ENCODE measurements at regions not wholly inside any gene's neighbourhood (a gene's known extent, or its start where the extent isn't known, plus 50 kb on each side); places are given as distances from the start of the nearest gene placed in this dataset.

DNA sequence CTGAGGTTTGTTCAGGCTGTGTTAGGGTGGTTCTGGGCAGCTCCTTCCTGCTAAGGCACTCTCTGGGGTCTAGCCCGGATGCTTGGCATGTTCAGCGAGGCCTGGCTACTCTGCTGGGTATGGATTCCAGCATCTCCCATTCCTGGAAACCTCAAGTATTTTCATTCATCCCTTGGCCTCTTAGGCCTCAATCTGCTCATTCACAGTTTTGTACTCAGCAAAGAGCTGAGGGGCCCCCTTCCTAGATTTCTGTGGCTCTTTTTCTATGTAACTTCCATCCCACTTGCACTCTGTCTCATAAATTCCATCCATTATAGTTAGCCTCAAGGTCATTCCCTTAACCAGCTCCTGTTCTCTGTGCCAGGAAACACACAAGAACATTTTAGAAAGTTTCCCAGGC, 798.8 kb upstream of the HS6ST1 start:
- no peak for DNase-seq

DNA sequence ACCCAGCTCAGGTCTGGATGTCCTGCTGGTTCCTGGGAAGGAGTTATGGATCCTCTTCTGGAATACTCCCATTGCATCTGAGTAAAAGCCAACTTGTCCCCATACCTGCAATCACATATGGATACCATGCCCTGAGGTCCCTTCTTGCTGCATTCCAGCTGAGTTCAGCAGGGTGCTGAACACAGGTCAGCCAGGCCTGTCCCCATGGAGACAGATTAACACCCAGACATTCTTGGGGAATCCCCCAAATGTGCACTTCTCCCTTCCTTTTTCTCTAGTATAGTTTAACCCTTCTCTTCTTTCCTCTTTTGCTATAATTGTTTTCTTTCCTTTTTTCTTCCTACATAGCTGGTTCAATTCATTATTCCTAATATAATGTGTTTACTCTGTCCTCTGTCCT, 799.6 kb upstream of the HS6ST1 start:
- no peak for DNase-seq

DNA sequence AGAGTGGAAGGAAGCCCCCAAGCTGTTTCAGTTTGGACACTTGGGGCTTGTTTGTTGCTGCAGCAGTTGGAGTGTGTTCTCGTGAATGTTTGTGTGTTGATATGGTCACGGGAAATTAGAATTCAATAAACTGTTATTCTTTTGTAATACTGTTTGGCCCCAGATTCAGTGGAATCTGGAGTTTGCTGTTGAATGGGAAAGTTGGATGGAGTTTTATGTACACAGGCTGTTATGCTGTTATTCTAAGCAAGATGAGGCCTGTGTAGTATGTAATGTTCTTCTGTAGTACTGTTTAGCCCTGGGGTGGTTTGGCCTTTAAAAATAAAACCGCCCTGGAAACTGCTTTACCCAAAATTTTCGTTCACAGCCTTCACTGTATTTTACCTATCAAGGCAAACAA, 810.4 kb upstream of the HS6ST1 start:
- DNase-seq = no peak

DNA sequence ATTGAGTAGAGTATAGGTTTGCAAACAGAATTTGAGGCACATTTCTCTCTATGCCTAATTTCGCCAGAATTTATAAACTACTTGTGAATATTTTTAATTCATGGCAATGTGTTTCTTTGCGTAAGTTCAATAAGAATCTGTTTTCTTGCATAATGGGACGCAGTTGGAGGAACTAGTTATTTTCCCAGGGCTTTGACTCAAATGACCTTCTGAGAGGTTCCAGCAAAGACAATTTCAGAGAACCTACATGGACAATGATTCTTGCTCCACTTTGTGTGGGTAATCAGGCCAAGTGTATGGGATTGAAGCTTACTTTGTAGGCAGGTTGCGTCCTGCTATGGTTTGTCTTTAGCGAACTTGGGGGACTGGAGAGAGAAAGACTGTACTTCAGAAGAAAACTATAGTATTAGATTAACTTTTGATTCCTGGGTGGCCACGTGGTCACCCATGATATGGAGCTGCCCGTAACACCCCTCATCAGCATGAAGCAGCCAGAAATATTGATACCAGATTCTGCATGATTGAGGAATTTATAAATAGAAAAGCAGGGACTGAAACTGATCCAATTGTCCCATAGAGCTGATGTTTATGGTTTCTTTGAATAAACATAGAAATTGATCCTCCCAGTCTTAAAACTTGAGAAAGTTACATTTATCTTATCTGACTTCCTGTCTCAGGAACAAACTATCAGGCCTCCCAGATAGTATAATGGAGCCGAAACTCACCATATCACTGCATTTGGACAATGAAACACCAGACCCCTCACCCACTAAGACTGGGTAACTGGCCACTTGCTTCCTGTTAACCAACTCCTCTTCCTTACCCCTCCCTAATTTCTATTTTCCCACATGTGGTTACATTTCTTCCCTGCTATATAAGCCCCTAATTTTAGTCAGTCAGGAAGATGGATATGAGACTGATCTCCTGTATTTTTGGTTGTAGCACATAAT, 815.3 kb upstream of the HS6ST1 start:
- DNase-seq = no peak

DNA sequence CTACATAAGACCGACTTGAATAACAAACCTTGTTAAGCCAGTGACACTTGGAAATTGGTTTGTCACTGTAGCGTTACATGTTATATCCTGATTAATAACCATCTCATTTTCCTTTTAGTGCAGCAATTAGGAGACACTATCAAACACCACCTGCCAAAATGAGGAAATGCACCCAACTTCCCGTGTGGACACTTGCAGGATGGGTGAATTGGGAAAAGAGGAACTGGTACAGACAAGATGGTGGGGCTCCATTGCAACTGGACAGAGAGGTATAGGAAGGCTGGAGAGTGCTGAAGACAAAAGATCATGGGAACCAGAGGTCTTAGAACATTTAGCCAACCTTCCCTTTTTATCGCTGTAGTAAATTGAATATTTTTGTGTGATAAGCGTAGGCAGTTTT, 816.3 kb upstream of the HS6ST1 start:
- no peak for DNase-seq

DNA sequence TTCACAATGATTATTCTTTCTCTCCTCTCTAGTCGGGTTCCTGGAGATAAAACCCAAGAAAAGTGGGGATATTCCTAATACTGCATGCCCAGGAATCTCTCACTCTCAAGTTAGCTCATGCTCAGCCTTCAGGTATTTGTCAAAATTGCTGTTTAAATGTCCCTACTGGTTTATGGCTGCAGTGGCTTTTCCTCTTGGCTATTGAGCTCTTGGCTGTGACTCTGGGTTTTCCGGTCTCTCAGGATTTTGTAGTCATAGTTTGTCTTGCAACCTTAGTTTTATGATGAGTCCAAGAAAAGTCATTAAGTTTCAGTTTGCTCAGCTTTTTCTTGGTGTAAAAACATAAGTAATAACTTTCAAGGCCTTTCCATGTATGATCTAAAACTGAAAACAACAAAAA, 820.7 kb upstream of the HS6ST1 start:
- no peak for DNase-seq

DNA sequence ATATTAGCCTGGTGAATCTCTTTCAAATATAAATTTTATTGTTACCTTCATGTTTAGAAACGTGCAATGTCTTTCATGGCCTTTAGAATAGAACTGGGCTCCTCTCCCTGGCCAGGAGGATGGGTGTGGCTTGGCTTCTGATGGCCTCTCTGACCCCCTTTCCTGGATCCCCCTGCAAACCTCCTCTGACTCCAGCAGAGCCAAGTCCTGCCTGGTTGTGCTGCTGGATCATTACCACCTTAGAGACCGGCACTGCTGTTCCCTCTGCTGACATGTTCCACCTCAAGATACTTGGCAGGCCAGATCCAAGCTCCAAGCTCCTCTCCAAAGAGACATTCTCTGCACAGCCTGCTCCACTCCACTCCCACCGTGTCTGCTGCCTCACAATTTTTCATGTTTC, 823.8 kb upstream of the HS6ST1 start:
- DNase-seq = no peak

GRCh38 chr2:129144082-129144791, 825.6 kb upstream of the HS6ST1 start:
- DNase-seq = no peak

DNA sequence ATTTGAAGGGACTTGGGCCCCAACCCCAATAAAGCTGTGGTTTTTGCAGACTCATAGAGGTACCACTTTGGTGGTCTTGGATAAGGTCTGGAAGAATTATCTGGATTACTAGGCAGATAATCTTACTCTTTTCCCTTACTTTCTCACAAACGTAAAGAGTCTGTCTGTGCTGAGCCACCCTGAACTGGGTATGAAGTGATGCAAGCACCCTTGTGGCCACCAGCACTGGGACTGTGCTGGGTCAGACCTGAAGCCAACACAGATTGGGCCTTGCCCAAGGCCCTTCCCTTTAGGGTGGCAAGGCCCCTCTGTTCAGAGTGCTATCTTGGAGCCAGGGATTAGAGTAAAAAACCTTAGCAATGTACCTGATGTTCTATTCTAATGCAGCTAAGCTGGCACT, 827.0 kb upstream of the RAB6C start:
- no peak for DNase-seq

- no peak for DNase-seq
These were observed 818.6 kb upstream of the RAB6C start for GRCh38 chr2:129160879-129161278.

- DNase-seq = no peak
These were observed 815.1 kb upstream of the RAB6C start for GRCh38 chr2:129164220-129164949.

GRCh38 chr2:129165006-129165405, 814.5 kb upstream of the RAB6C start:
- no peak for DNase-seq

DNA sequence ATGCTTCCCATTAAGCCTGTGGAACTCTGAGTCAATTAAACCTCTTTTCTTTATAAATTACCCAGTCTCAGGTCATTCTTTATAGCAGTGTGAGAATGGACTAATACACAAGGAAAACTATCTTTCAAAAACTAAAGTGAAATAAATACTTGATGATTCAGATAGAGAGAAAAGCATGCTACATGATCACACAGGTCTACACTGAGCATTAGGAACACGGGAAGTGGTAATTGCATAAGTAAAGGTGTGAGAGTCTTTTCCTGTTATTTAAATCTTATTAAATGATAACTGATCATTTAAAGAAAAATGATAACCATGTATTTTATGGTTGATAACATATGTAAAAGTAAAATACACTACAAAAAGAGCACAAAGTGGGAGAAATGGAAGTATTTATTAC, 812.0 kb upstream of the RAB6C start:
- DNase-seq = no peak

- no peak for DNase-seq
These were observed 808.9 kb upstream of the RAB6C start for GRCh38 chr2:129170570-129170969.

DNA sequence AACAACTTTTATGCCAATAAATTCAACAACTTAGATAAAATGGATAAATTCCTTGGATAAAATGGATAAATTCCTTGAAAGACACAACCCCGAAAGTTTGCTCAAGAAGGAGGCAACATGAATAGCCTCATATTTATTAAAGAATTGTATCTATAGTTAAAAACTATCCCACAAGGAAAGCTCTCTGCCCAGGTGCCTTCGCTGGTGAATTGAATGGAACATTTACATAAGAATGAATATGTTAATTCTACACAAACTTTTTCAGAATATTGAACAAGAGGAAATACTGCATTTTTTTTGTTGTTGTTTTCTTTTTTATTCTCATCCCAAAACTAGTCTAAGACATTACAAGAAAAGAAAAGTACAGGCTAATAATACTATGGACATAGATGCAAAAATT, 805.3 kb upstream of the RAB6C start:
- no peak for DNase-seq

- DNase-seq = no peak
These were observed 804.4 kb upstream of the RAB6C start for GRCh38 chr2:129175051-129175450.

- no peak for DNase-seq
These were observed 803.1 kb upstream of the RAB6C start for GRCh38 chr2:129176375-129176774.

DNA sequence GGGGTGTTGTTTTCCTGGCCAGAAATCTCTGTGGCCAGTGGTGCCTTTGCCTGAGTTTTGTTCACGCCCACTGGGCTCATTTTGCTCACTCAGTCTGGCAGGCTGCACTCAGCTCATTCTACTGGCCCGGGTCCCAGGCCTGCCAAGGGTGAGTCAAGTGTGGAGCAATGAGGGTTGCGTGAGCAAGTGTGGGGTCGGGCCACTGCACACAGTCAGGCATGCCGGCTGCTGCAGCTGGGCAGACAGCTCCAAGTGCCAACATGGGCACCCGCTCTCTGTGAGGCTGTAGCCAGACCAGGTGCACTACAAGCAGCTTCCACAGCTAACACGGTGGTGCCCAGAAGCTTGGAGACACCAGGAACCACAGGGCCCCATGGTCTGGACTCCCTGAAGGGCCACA, 801.1 kb upstream of the RAB6C start:
- DNase-seq = no peak

GRCh38 chr2:129179199-129179598, 800.3 kb upstream of the RAB6C start:
- no peak for DNase-seq

DNA sequence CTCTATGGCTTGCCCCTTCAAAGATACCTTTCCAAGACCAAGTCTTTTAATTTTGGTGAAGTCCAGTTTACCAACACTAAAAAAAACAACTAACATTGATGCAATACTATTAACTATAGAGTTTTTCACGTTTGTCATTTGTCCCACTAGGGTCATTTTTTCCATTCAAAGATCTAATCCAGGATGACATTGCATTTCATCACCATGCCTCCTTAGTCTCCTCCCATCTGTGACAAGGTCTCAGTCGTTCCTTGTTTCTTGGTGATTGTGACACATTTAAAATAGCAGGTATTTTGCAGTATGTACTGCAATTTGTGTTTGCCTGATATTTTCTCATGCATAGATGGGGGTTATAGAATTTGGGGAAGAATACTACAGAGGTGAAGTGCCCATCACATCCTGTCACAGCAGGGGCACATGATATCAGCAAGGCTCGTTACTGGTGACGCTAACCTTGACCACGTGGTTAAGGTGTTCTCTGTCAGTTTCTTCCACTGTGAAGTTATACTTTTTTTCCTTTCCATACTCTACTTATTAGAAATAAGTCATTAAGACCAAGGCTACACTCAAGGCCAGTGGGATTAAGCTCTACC, 799.2 kb upstream of the RAB6C start:
- DNase-seq = no peak

- DNase-seq = no peak
These were observed 798.0 kb upstream of the RAB6C start for GRCh38 chr2:129181433-129181832.

DNA sequence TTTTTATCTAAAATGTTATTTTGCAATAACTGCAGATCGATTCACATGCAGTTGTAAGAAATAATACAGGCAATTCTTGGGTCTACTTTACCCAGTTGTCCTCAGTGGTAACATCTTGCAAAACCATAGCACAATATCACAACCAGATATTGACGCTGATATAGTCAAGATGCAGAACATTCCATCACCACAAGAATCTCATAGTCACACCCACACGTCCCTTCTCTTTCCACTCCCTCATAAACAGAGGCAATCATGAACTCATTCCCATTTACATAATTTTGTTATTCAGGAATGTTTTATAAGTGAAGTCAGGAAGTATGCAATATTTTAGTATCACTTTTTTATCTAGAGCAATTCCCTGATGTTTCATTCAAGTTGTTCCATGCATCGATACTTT, 797.5 kb upstream of the RAB6C start:
- DNase-seq = no peak

DNA sequence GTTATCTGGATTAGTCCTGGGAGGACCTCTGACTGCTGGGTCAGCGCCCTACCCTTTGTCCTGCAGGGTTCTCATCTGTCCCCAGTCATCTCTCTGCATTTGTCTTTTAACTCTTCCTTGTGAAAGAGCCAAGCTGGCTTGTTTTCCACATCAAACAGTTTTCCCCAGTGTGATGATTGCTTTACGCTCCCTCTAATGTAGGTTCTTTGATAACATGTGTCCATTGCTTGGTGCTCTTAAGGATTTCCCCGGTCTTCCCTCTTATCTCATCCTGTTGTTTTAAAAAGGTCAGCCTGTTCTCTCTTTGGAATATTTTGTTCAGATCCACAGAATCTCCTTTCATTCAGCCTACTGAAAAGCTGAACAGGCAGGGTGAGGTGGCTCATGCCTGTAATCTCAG, 792.1 kb upstream of the RAB6C start:
- DNase-seq = no peak
